HepG2 (cell line): ENCODE measurements at regions not wholly inside any gene's neighbourhood (a gene's known extent, or its start where the extent isn't known, plus 50 kb on each side); places are given as distances from the start of the nearest gene placed in this dataset.
"Not testable (repeated sequence)": the region's sequence is repeated elsewhere in the genome, so short reads cannot be mapped to it uniquely, and the experiment has no call there.

ENCODE experiments used
- ATAC-seq: fragments of 200-7000 bp; cut with Tn5 transposase; 3 replicates; pipeline ENCODE4 v1.9.1; 2020; ENCODE audit warnings: mild to moderate bottlenecking, moderate library complexity
- BruUV-seq: library from RNA; stranded (reverse); fragments of 400-500 nt; replicated peaks from 2 replicates; lab custom pipeline; 2021; lab: Mats Ljungman, UMichigan
- CTCF ChIA-PET: fragments of 300-600 bp; formaldehyde crosslinking; extraction: SDS; loops from one replicate; lab custom pipeline; 2021; ENCODE audit warnings: low total read pairs, inconsistent platforms, low intra/inter-chr PET ratio; lab: Yijun Ruan, JAX
- POLR2A ChIA-PET: fragments of 350-600 bp; sonication (Branson Sonifier 250); formaldehyde crosslinking; loops from one replicate; lab custom pipeline; 2020; ENCODE audit warnings: antibody characterized with exemption, inconsistent platforms; lab: Yijun Ruan, JAX
- DNase-seq: peaks from one replicate; pipeline ENCODE4 v3.0.0-alpha.2; 2015; ENCODE audit warnings: low spot score
- FAIRE-seq: peaks from 3 replicates; lab custom pipeline; 2011; peaks lifted over from hg19 to GRCh38; lab: Jason Lieb, UNC
- H2AFZ ChIP-seq: one replicate; pipeline ENCODE4 v1.6.1; 2011; ENCODE audit warnings: low read length, inconsistent platforms
- H3K27ac ChIP-seq: fragments of 300-600 bp; 3 replicates; pipeline ENCODE4 v1.8.0; 2011; ENCODE audit warnings: mixed run types, mild to moderate bottlenecking, mixed read lengths, low read length, inconsistent platforms; ENCODE audit not compliant: insufficient read depth; ENCODE audit errors: extremely low read length
- H3K27me3 ChIP-seq, 2 experiments: fragments of 200-600 bp in 1 of 2; 2 replicates in 1 of 2; 3 replicates in 1 of 2; pipeline versions ENCODE4 v1.6.0 to v1.8.0; 2011; ENCODE audit warnings: low read length in 2 of 2, mild to moderate bottlenecking in 2 of 2, moderate library complexity in 2 of 2, inconsistent platforms in 1 of 2; ENCODE audit not compliant: insufficient read depth in 2 of 2, control insufficient read depth in 1 of 2
- H3K36me3 ChIP-seq, 2 experiments: fragments of 200-600 bp in 1 of 2; replicated peaks in 1 of 2; 2 replicates in 1 of 2; 3 replicates in 1 of 2; pipeline versions ENCODE4 v1.5.1 to v1.8.0; 2011; ENCODE audit warnings: low read length in 2 of 2, inconsistent platforms in 1 of 2; ENCODE audit not compliant: insufficient read depth in 2 of 2, control insufficient read depth in 1 of 2
- H3K4me1 ChIP-seq: 2 replicates; pipeline ENCODE4 v1.5.1; 2012; ENCODE audit warnings: low read length, inconsistent platforms; ENCODE audit not compliant: insufficient read depth
- H3K4me2 ChIP-seq: 2 replicates; pipeline ENCODE4 v1.6.0; 2011; ENCODE audit warnings: low read depth, low read length, inconsistent platforms
- H3K4me3 ChIP-seq, 3 experiments: fragments of 200-600 bp in 1 of 3; sonication (generic), shearing (Covaris generic) in 1 of 3; replicated peaks in 1 of 3; 2 replicates each; pipeline ENCODE4 v1.5.1; 2011 to 2016; ENCODE audit warnings: low read length in 3 of 3, inconsistent platforms in 2 of 3, low read depth in 2 of 3, mild to moderate bottlenecking in 2 of 3, control low read depth in 1 of 3, mixed read lengths in 1 of 3; ENCODE audit not compliant: insufficient read depth in 1 of 3
- H3K79me2 ChIP-seq: one replicate; pipeline ENCODE4 v1.6.1; 2011; ENCODE audit warnings: low read length, inconsistent platforms; ENCODE audit not compliant: insufficient read depth
- H3K9ac ChIP-seq: 2 replicates; pipeline ENCODE4 v1.6.0; 2011; ENCODE audit warnings: mild to moderate bottlenecking, low read depth, low read length, inconsistent platforms; ENCODE audit not compliant: insufficient read depth
- H3K9me3 ChIP-seq: 2 replicates; pipeline ENCODE4 v1.5.1; 2012; ENCODE audit warnings: mild to moderate bottlenecking, low read length
- H4K20me1 ChIP-seq: 2 replicates; pipeline ENCODE4 v1.6.0; 2011; ENCODE audit warnings: inconsistent platforms, mild to moderate bottlenecking, low read length, moderate library complexity; ENCODE audit not compliant: insufficient read depth
- E2F5 ChIP-seq: sonication (generic); formaldehyde crosslinking; conservative IDR thresholded peaks from 2 replicates; pipeline ENCODE4 v1.4.0; 2020; ENCODE audit warnings: missing genetic modification reagents
- MYC ChIP-seq: sonication (generic); formaldehyde crosslinking; IDR thresholded peaks from 2 replicates; pipeline ENCODE4 v1.9.0; 2021; ENCODE audit warnings: missing genetic modification reagents, borderline replicate concordance
- PRDM4 ChIP-seq: sonication (generic); formaldehyde crosslinking; IDR thresholded peaks from 2 replicates; pipeline ENCODE4 v1.9.0; 2021; ENCODE audit warnings: missing genetic modification reagents, borderline replicate concordance
- ZNF33A ChIP-seq: sonication (generic); formaldehyde crosslinking; IDR thresholded peaks from 2 replicates; pipeline ENCODE4 v1.5.1; 2020; ENCODE audit warnings: missing genetic modification reagents, mild to moderate bottlenecking, moderate library complexity, borderline replicate concordance
- WGBS: methylation state at CpG from one replicate; pipeline ENCODE4 v1.1.6; 2017; ENCODE audit warnings: low lambda C conversion rate; 5-methylcytosine and 5-hydroxymethylcytosine counted together
- in situ Hi-C: cut with HindIII; loops from 2 replicates; pipeline ENCODE4 v1.10.0; 2017; ENCODE audit warnings: low pct_unique_long_range_greater_than_20kb; ENCODE audit not compliant: extremely low pct_ligation_motif_present
- intact Hi-C: fragments of 100-400 bp; cut with micrococcal nuclease; formaldehyde crosslinking; loops from one replicate; pipeline ENCODE4 v1.10.0; 2022; ENCODE audit not compliant: unreplicated experiment

GRCh38 chr1:38584448-38585355 lies 274.9 kb downstream of the RRAGC start:
- TF ChIP-seq ZNF33A (CRISPR knock-in tag): no peak
- no peak for TF ChIP-seq PRDM4 (CRISPR knock-in tag)
- no peak for TF ChIP-seq MYC (CRISPR knock-in tag)
- no peak for TF ChIP-seq E2F5 (CRISPR knock-in tag)
- TF ChIP-seq, all 625 proteins: peak for 0
- no peaks in the 10 kb centered on the region for H3K79me2 ChIP-seq
- no peak for DNase-seq
- intact Hi-C loops (no loop called here), in situ Hi-C loops (loop anchor here (10.0 kb wide), 1 partner anchor 550 kb away; no protein-coding TSS in a partner anchor)
- no peaks in the 10 kb centered on the region for H3K4me1 ChIP-seq
- no peaks in the 10 kb centered on the region for H4K20me1 ChIP-seq
- CTCF ChIA-PET: no interaction called here
- BruUV-seq: no TSS peak
- H3K4me2 ChIP-seq: no peak overlapping the region
- no peaks in the 10 kb centered on the region for H3K9me3 ChIP-seq
- H3K27ac ChIP-seq: no peak overlapping the region
- WGBS: 2% methylated on average over 9 of the region's 11 CpGs
- FAIRE-seq: no peak
- H3K4me3 ChIP-seq: no peak overlapping the region
- no peak overlapping the region for H3K9ac ChIP-seq
- POLR2A ChIA-PET: no interaction called here
- no peak overlapping the region for H2AFZ ChIP-seq
- H3K27me3 ChIP-seq: no peaks in the 10 kb centered on the region; a peak in 3 of 5 replicates
- ATAC-seq: no peak
- H3K36me3 ChIP-seq: no peaks in the 10 kb centered on the region

- intact Hi-C loops, H3K27ac ChIP-seq, DNase-seq, ATAC-seq, BruUV-seq, H3K4me3 ChIP-seq, H4K20me1 ChIP-seq, H3K9me3 ChIP-seq, FAIRE-seq, CTCF ChIA-PET, H2AFZ ChIP-seq, H3K4me1 ChIP-seq, H3K4me2 ChIP-seq, H3K79me2 ChIP-seq, POLR2A ChIA-PET, H3K9ac ChIP-seq, H3K36me3 ChIP-seq: not testable (repeated sequence)
- in situ Hi-C loops: loop anchor here (10.0 kb wide), 1 partner anchor 548 kb away; no protein-coding TSS in a partner anchor
- peaks cover 0 to 10% of the 10 kb centered on the region in 2 experiments; a peak in 3 of 5 replicates for H3K27me3 ChIP-seq
- 40% methylated on average over 2 of the region's 2 CpGs for WGBS
Measured at GRCh38 chr1:38583287-38583686, 276.3 kb downstream of the RRAGC start.
